Activated T-cell treated with anti-CD3 and anti-CD28 coated beads for 1 hour (primary cell): ENCODE measurements at regions not wholly inside any gene's neighbourhood (a gene's known extent, or its start where the extent isn't known, plus 50 kb on each side); places are given as distances from the start of the nearest gene placed in this dataset.

Source experiments
- DNase-seq: peaks from one replicate; pipeline ENCODE4 v3.0.0-alpha.2; 2020; ENCODE audit warnings: low read depth

GRCh38 chr20:57025666-57026224, 240.7 kb downstream of the BMP7 start:
- no peak for DNase-seq

- no peak for DNase-seq
These were observed 238.7 kb downstream of the BMP7 start for GRCh38 chr20:57027777-57028176.

- no peak for DNase-seq
These were observed 235.5 kb downstream of the BMP7 start for GRCh38 chr20:57030611-57031600.

GRCh38 chr20:57031867-57032355, 234.5 kb downstream of the BMP7 start:
- DNase-seq = no peak

- no peak for DNase-seq
These were observed 233.6 kb downstream of the BMP7 start for GRCh38 chr20:57032847-57033246.

GRCh38 chr20:57034001-57034400, 232.4 kb downstream of the BMP7 start:
- DNase-seq = no peak

GRCh38 chr20:57037689-57038088, 228.8 kb downstream of the BMP7 start:
- DNase-seq = no peak

GRCh38 chr20:57038608-57039440, 227.6 kb downstream of the BMP7 start:
- DNase-seq = no peak

GRCh38 chr20:57040466-57040865, 226.0 kb downstream of the BMP7 start:
- no peak for DNase-seq

- DNase-seq = no peak
These were observed 225.5 kb downstream of the BMP7 start for GRCh38 chr20:57040924-57041323.

- no peak for DNase-seq
These were observed 223.3 kb downstream of the BMP7 start for GRCh38 chr20:57043091-57043490.

- DNase-seq = no peak
These were observed 222.7 kb downstream of the BMP7 start for GRCh38 chr20:57043669-57044268.

GRCh38 chr20:57047281-57048026, 219.0 kb downstream of the BMP7 start:
- DNase-seq = no peak

GRCh38 chr20:57048027-57048869, 218.2 kb downstream of the BMP7 start:
- DNase-seq = no peak

GRCh38 chr20:57049296-57049695, 217.1 kb downstream of the BMP7 start:
- DNase-seq = no peak

- no peak for DNase-seq
These were observed 215.3 kb downstream of the BMP7 start for GRCh38 chr20:57051096-57051495.

- no peak for DNase-seq
These were observed 213.4 kb downstream of the BMP7 start for GRCh38 chr20:57053067-57053466.

- DNase-seq = no peak
These were observed 212.5 kb downstream of the BMP7 start for GRCh38 chr20:57053793-57054552.

GRCh38 chr20:57055345-57055744, 211.1 kb downstream of the BMP7 start:
- DNase-seq = no peak

GRCh38 chr20:57056651-57057050, 209.8 kb downstream of the BMP7 start:
- no peak for DNase-seq
